GM19438 (cell line): ENCODE measurements at regions not wholly inside any gene's neighbourhood (a gene's known extent, or its start where the extent isn't known, plus 50 kb on each side); places are given as distances from the start of the nearest gene placed in this dataset.

Source experiments
- ATAC-seq: cut with Tn5 transposase; IDR thresholded peaks from one replicate; pipeline ENCODE4 v1.9.1; 2021; ENCODE audit warnings: low read depth; ENCODE audit not compliant: unreplicated experiment

GRCh38 chr21:43348801-43349261 lies 78.1 kb downstream of the SIK1 start:
- no peak for ATAC-seq

GRCh38 chr21:43348170-43348766 lies 78.7 kb downstream of the SIK1 start:
- ATAC-seq: no peak

GRCh38 chr21:43347461-43348169 lies 79.3 kb downstream of the SIK1 start:
- ATAC-seq: no peak

GRCh38 chr21:43346551-43346950 lies 80.4 kb downstream of the SIK1 start:
- no peak for ATAC-seq

- no peak for ATAC-seq
These were observed 81.1 kb downstream of the SIK1 start for GRCh38 chr21:43345746-43346409.

- no peak for ATAC-seq
These were observed 81.7 kb downstream of the SIK1 start for GRCh38 chr21:43345046-43345745.

- ATAC-seq: no peak
These were observed 82.7 kb downstream of the SIK1 start for GRCh38 chr21:43343992-43344886.

GRCh38 chr21:43343095-43343991 lies 83.6 kb downstream of the SIK1 start:
- no peak for ATAC-seq

GRCh38 chr21:43342301-43342881 lies 84.5 kb downstream of the SIK1 start:
- ATAC-seq: no peak

- ATAC-seq: no peak
These were observed 85.4 kb downstream of the SIK1 start for GRCh38 chr21:43341378-43342161.

GRCh38 chr21:43340491-43341377 lies 86.2 kb downstream of the SIK1 start:
- no peak for ATAC-seq

GRCh38 chr21:43339668-43340067 lies 87.3 kb downstream of the SIK1 start:
- no peak for ATAC-seq

GRCh38 chr21:43338951-43339350 lies 88.0 kb downstream of the SIK1 start:
- ATAC-seq: no peak

GRCh38 chr21:43337901-43338655 lies 88.9 kb downstream of the SIK1 start:
- ATAC-seq: no peak

- no peak for ATAC-seq
These were observed 91.8 kb downstream of the SIK1 start for GRCh38 chr21:43335119-43335518.

GRCh38 chr21:43334214-43334958 lies 92.5 kb downstream of the SIK1 start:
- ATAC-seq: no peak
